Adrenal gland (tissue), 5 donors: ENCODE measurements at regions not wholly inside any gene's neighbourhood (a gene's known extent, or its start where the extent isn't known, plus 50 kb on each side); places are given as distances from the start of the nearest gene placed in this dataset.

Experiments
- CTCF ChIP-seq, 6 experiments: fragments of 450-650 bp in 4 of 6; fragments of 200-600 bp in 2 of 6; sonication (generic) in 1 of 6; IDR thresholded peaks; 1 replicate in 5 of 6; 2 replicates in 1 of 6; pipeline versions ENCODE4 v1.5.1 to v1.8.0; 2016 to 2021; ENCODE audit warnings: antibody characterized with exemption in 6 of 6, mild to moderate bottlenecking in 2 of 6, moderate library complexity in 1 of 6
- POLR2A ChIP-seq, 2 donors: fragments of 450-650 bp; IDR thresholded peaks; one replicate each; pipeline ENCODE4 v1.6.1; 2017; ENCODE audit warnings: antibody characterized with exemption in 2 of 2, mild to moderate bottlenecking in 2 of 2, moderate library complexity in 1 of 2
- donor health status: DM: no; HTN: no; CAD: no.

DNA sequence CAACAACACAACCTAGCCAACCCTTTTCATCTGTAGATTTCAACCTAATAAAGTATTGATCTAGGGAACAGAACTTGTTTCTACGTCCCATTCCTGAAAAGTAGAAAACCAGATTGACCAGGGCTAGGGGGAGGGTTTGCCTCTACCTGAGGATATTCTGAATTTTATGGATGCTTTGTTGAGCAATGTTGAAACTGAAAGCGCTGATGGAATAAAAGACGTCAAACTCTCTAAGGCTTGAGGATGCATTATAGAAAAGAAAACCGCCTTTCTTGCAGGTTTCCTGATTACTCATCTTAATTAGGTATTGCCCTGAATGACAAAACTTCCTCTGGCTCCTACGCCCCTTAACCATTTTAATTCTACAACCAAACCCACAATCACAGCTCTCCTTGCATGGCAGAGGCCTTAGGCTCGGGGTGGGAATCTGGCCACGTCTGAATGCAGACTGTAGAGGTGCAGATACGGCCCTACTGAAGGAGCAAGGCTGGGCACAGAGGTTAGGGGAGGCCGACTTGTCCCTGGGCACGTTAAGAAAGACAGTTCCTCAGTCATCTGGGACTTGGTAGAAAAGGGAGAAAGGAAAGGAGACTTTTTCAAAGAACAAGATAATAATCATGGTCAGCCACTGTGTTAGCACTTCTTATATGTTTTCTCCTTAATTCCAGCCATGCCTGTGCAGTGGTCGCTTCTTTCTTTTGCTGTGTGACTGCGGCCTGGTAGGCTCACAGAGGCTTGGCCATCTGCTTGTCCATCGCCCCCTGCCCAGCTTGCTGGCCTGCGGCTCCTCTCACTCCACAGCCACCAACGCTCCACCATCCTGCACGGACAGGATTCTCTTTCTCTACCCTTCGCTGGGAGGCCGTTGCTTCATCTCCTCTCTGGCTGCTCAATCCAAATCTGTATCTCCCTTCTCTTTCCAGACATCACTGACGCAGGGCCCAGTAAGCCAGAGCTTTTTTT, 209.5 kb downstream of the VAPA start:
- no peak for TF ChIP-seq CTCF (IDR thresholded peaks at IDR 0.05)
- no peak for TF ChIP-seq POLR2A (IDR thresholded peaks at IDR 0.05)
